HCT116 (cell line): ENCODE measurements at regions not wholly inside any gene's neighbourhood (a gene's known extent, or its start where the extent isn't known, plus 50 kb on each side); places are given as distances from the start of the nearest gene placed in this dataset.

Source experiments
- ATAC-seq: fragments of 200-7000 bp; cut with Tn5 transposase; 2 replicates; pipeline ENCODE4 v1.9.1; 2020; ENCODE audit warnings: mild to moderate bottlenecking, moderate library complexity
- BruUV-seq: library from RNA; stranded (reverse); fragments of 400-500 nt; replicated peaks from 2 replicates; lab custom pipeline; 2021; lab: Mats Ljungman, UMichigan
- CTCF ChIA-PET: fragments of 300-600 bp; sonication (Branson Sonifier 250); formaldehyde crosslinking; loops from one replicate; lab custom pipeline; 2021; ENCODE audit warnings: antibody characterized with exemption; lab: Charles Lee
- POLR2A ChIA-PET: fragments of 300-600, 350-600 bp; sonication (Branson Sonifier 250); formaldehyde crosslinking; loops from one replicate; lab custom pipeline; 2021; ENCODE audit warnings: antibody characterized with exemption; lab: Charles Lee
- RAD21 ChIA-PET, 2 experiments: fragments of 300-600 bp; sonication (Branson Sonifier 250); formaldehyde crosslinking; loops; one replicate each; lab custom pipeline; 2023; ENCODE audit warnings: low total read pairs in 2 of 2; ENCODE audit not compliant: uncharacterized antibody in 2 of 2, unreplicated experiment in 2 of 2, low non-redundant PET in 1 of 2; lab: Charles Lee
- DNase-seq: peaks from one replicate; pipeline ENCODE4 v3.0.0-alpha.2; 2010; ENCODE audit warnings: low read depth, low spot score
- H2AFZ ChIP-seq: fragments of 200-600 bp; shearing (Covaris generic), sonication (generic); 2 replicates; pipeline ENCODE4 v1.6.1; 2017; ENCODE audit warnings: low read depth, mixed run types, mixed read lengths, antibody characterized with exemption, low read length; ENCODE audit not compliant: poor library complexity, severe bottlenecking
- H3K27ac ChIP-seq: 2 replicates; pipeline ENCODE4 v1.5.1; 2012; ENCODE audit warnings: low read depth, low read length
- H3K27me3 ChIP-seq: fragments of 200-600 bp; sonication (generic); 2 replicates; pipeline ENCODE4 v1.6.1; 2016; ENCODE audit warnings: mixed run types, low read length, mixed read lengths; ENCODE audit not compliant: insufficient read depth
- H3K36me3 ChIP-seq, 2 experiments: fragments of 200-500 bp in 1 of 2; fragments of 200-600 bp in 1 of 2; sonication (Bioruptor generic) in 1 of 2; sonication (generic) in 1 of 2; 2 replicates each; pipeline versions ENCODE4 v1.5.1 to v1.6.1; 2014 to 2016; ENCODE audit warnings: low read length in 2 of 2, inconsistent platforms in 1 of 2, mixed read lengths in 1 of 2, mixed run types in 1 of 2; ENCODE audit not compliant: insufficient read depth in 2 of 2, control insufficient read depth in 1 of 2
- H3K4me1 ChIP-seq, 2 experiments: fragments of 200-600 bp in 1 of 2; sonication (generic) in 1 of 2; 2 replicates each; pipeline versions ENCODE4 v1.5.1 to v1.6.1; 2012 to 2017; ENCODE audit warnings: low read length in 2 of 2, inconsistent platforms in 1 of 2, mild to moderate bottlenecking in 1 of 2, mixed read lengths in 1 of 2, mixed run types in 1 of 2, moderate library complexity in 1 of 2; ENCODE audit not compliant: insufficient read depth in 2 of 2, control insufficient read depth in 1 of 2
- H3K4me2 ChIP-seq: fragments of 200-600 bp; sonication (generic); 2 replicates; pipeline ENCODE4 v1.6.1; 2017; ENCODE audit warnings: mixed run types, low read length, mixed read lengths
- H3K4me3 ChIP-seq, 2 experiments: fragments of 200-600 bp in 1 of 2; sonication (generic) in 1 of 2; replicated peaks in 1 of 2; 2 replicates each; pipeline ENCODE4 v1.5.1; 2011 to 2016; ENCODE audit warnings: low read length in 2 of 2, control low read depth in 1 of 2, low read depth in 1 of 2, mild to moderate bottlenecking in 1 of 2, mixed read lengths in 1 of 2, mixed run types in 1 of 2
- H3K79me2 ChIP-seq: fragments of 200-600 bp; sonication (generic); 2 replicates; pipeline ENCODE4 v1.6.1; 2017; ENCODE audit warnings: mild to moderate bottlenecking, mixed run types, low read length, moderate library complexity, mixed read lengths; ENCODE audit not compliant: insufficient read depth
- H3K9ac ChIP-seq: fragments of 200-600 bp; sonication (generic); 2 replicates; pipeline ENCODE4 v1.6.1; 2016; ENCODE audit warnings: low read length, mixed read lengths
- H3K9me2 ChIP-seq: fragments of 200-600 bp; sonication (generic), shearing (Covaris generic); 2 replicates; pipeline ENCODE4 v1.6.1; 2017; ENCODE audit warnings: mixed run types, mild to moderate bottlenecking, moderate library complexity; ENCODE audit not compliant: insufficient read depth
- H3K9me3 ChIP-seq, 2 experiments: fragments of 200-500 bp in 1 of 2; fragments of 200-600 bp in 1 of 2; sonication (Bioruptor generic) in 1 of 2; sonication (generic) in 1 of 2; 2 replicates each; pipeline ENCODE4 v1.6.1; 2014 to 2017; ENCODE audit warnings: low read length in 2 of 2, mixed read lengths in 2 of 2, inconsistent platforms in 1 of 2, low read depth in 1 of 2, mild to moderate bottlenecking in 1 of 2, mixed run types in 1 of 2, moderate library complexity in 1 of 2; ENCODE audit not compliant: control insufficient read depth in 1 of 2, insufficient read depth in 1 of 2
- H4K20me1 ChIP-seq: fragments of 200-600 bp; sonication (generic), shearing (Covaris generic); 2 replicates; pipeline ENCODE4 v1.6.1; 2017; ENCODE audit warnings: mixed run types, mild to moderate bottlenecking, moderate library complexity; ENCODE audit not compliant: insufficient read depth
- ATF3 ChIP-seq: IDR thresholded peaks from 2 replicates; pipeline ENCODE4 v1.6.1; 2012
- CBX3 ChIP-seq: IDR thresholded peaks from 2 replicates; pipeline ENCODE4 v1.6.1; 2012; ENCODE audit warnings: low read depth
- CEBPB ChIP-seq: IDR thresholded peaks from 2 replicates; pipeline ENCODE4 v1.6.1; 2012; ENCODE audit warnings: low read depth
- CTCF ChIP-seq, 3 experiments: fragments of 200-600 bp in 1 of 3; sonication (generic) in 1 of 3; IDR thresholded peaks in 2 of 3; conservative IDR thresholded peaks in 1 of 3; 2 replicates each; pipeline ENCODE4 v1.5.1; 2012 to 2017; ENCODE audit warnings: low read depth in 2 of 3, low read length in 2 of 3, antibody characterized with exemption in 1 of 3, borderline replicate concordance in 1 of 3, control low read depth in 1 of 3, mild to moderate bottlenecking in 1 of 3, mixed read lengths in 1 of 3, mixed run types in 1 of 3, moderate library complexity in 1 of 3; ENCODE audit not compliant: insufficient read depth in 1 of 3
- EGR1 ChIP-seq: IDR thresholded peaks from 2 replicates; pipeline ENCODE4 v1.6.1; 2012; ENCODE audit warnings: low read depth
- EZH2 ChIP-seq: fragments of 200-600 bp; sonication (generic); IDR thresholded peaks from 2 replicates; pipeline ENCODE4 v1.6.1; 2017; ENCODE audit warnings: antibody characterized with exemption, mixed run types
- EZH2phosphoT487 ChIP-seq: fragments of 200-600 bp; IDR thresholded peaks from 2 replicates; pipeline ENCODE4 v1.6.1; 2018; ENCODE audit warnings: antibody characterized with exemption, borderline replicate concordance
- FOSL1 ChIP-seq: IDR thresholded peaks from 2 replicates; pipeline ENCODE4 v1.6.1; 2012; ENCODE audit warnings: low read depth
- JUND ChIP-seq: IDR thresholded peaks from 2 replicates; pipeline ENCODE4 v1.6.1; 2012
- MAX ChIP-seq: IDR thresholded peaks from 2 replicates; pipeline ENCODE4 v1.6.1; 2012
- POLR2A ChIP-seq: IDR thresholded peaks from 2 replicates; pipeline ENCODE4 v1.7.0; 2011; ENCODE audit warnings: borderline replicate concordance; ENCODE audit not compliant: insufficient read depth, insufficient read length; ENCODE audit errors: extremely low read depth
- RAD21 ChIP-seq: IDR thresholded peaks from 2 replicates; pipeline ENCODE4 v1.6.1; 2012; ENCODE audit warnings: low read depth, mild to moderate bottlenecking
- REST ChIP-seq: IDR thresholded peaks from 2 replicates; pipeline ENCODE4 v1.6.1; 2012; ENCODE audit warnings: low read depth
- SIN3A ChIP-seq: IDR thresholded peaks from 2 replicates; pipeline ENCODE4 v1.6.1; 2012; ENCODE audit warnings: low read depth
- SP1 ChIP-seq: IDR thresholded peaks from 2 replicates; pipeline ENCODE4 v1.6.1; 2012; ENCODE audit warnings: low read depth
- SRF ChIP-seq: IDR thresholded peaks from 2 replicates; pipeline ENCODE4 v1.6.1; 2012; ENCODE audit warnings: low read depth
- TCF7L2 ChIP-seq: IDR thresholded peaks from 2 replicates; pipeline ENCODE4 v1.7.0; 2011; ENCODE audit warnings: borderline replicate concordance, inconsistent platforms; ENCODE audit not compliant: insufficient read depth, insufficient read length; ENCODE audit errors: extremely low read depth
- YY1 ChIP-seq: IDR thresholded peaks from 2 replicates; pipeline ENCODE4 v1.6.1; 2011; ENCODE audit warnings: low read length, low read depth, moderate library complexity, mild to moderate bottlenecking; ENCODE audit not compliant: insufficient replicate concordance; ENCODE audit errors: extremely low read depth
- ZBTB33 ChIP-seq: IDR thresholded peaks from 2 replicates; pipeline ENCODE4 v1.6.1; 2011; ENCODE audit warnings: mild to moderate bottlenecking, low read length, moderate library complexity; ENCODE audit not compliant: insufficient replicate concordance; ENCODE audit errors: extremely low read depth
- ZNF274 ChIP-seq: fragments of 200-500 bp; sonication (Bioruptor generic); IDR thresholded peaks from 2 replicates; pipeline ENCODE4 v1.6.1; 2014; ENCODE audit warnings: mild to moderate bottlenecking, low read depth, low read length, inconsistent platforms
- intact Hi-C: fragments of 100-400 bp; cut with micrococcal nuclease; formaldehyde crosslinking; loops from 2 replicates; pipeline ENCODE4 v1.10.0; 2022

- no peak for DNase-seq
- no peaks in the 10 kb centered on the region for H3K4me1 ChIP-seq
- H3K27ac ChIP-seq: no peak overlapping the region
- no peaks in the 10 kb centered on the region for H3K79me2 ChIP-seq
- no TSS peak for BruUV-seq
- H3K9ac ChIP-seq: no peak overlapping the region
- no peaks in the 10 kb centered on the region for H3K9me2 ChIP-seq
- POLR2A ChIA-PET: no interaction called here
- intact Hi-C loops: no loop called here
- H3K27me3 ChIP-seq: no peaks in the 10 kb centered on the region
- H3K9me3 ChIP-seq: no peaks in the 10 kb centered on the region
- TF ChIP-seq EZH2phosphoT487 (no peak), YY1 (no peak), CBX3 (no peak), SRF (no peak), EZH2 (no peak), CEBPB (no peak), FOSL1 (no peak), MAX (no peak), SIN3A (no peak), RAD21 (no peak), POLR2A (no peak), JUND (no peak), EGR1 (no peak), ZNF274 (no peak), TCF7L2 (no peak), CTCF (IDR thresholded peaks at IDR 0.05 in 2 of 3, conservative IDR thresholded peaks at IDR 0.05 in 1 of 3; ENCODE audit: borderline replicate concordance in 1 of 3, insufficient read depth in 1 of 3, low read depth in 2 of 3, low read length in 2 of 3) (no peak), SP1 (no peak), ATF3 (no peak), ZBTB33 (no peak), REST (no peak)
- TF ChIP-seq, all 23 proteins: peak for 0
- Histone ChIP-seq H2AFZ (no peak overlapping the region), H3K4me3 (no peak overlapping the region), H3K36me3 (no peaks in the 10 kb centered on the region), H4K20me1 (no peaks in the 10 kb centered on the region), H3K4me2 (no peak overlapping the region)
- ATAC-seq: no peak
- RAD21 ChIA-PET: no interaction called here
- CTCF ChIA-PET: no interaction called here
Measured at GRCh38 chr17:13734880-13735279, 133.2 kb upstream of the HS3ST3A1 start.
